ENCODE measurements at regions not wholly inside any gene's neighbourhood (a gene's known extent, or its start where the extent isn't known, plus 50 kb on each side); places are given as distances from the start of the nearest gene placed in this dataset.

DNA sequence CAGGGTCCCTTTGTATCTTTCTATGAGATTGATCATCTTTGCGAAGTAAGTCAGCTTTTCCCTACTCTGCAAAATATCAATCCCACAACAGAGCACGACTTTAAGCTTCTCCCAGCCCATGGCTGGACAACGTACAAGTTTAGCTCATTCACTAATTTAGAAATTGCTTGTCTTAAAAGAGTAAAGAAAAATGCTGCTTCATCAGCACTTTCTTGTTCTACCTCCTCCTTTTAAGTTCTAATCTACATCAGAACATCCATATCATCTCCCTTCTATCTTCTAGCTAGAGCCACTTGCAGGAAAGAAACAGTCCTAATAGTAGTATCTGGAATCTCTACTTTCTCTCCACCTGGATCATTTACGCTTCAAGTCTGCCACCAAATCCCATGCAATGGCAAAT, 441.2 kb upstream of the ESRRG start:
- TF ChIP-seq POLR2A (conservative IDR thresholded peaks at IDR 0.05) (no peak), NFRKB (IDR thresholded peaks at IDR 0.05; ENCODE audit: low read depth) (no peak), FOXM1 (IDR thresholded peaks at IDR 0.05; ENCODE audit: low read depth) (no peak), FOXM1 (CRISPR knock-in tag; IDR thresholded peaks at IDR 0.05; ENCODE audit: low read depth) (no peak), ZNF140 (CRISPR knock-in tag; IDR thresholded peaks at IDR 0.05) (no peak), BHLHE40 (IDR thresholded peaks at IDR 0.05; ENCODE audit: low read length) (no peak), ZNF589 (CRISPR knock-in tag; IDR thresholded peaks at IDR 0.05; ENCODE audit: low read depth) (no peak), JUN (IDR thresholded peaks at IDR 0.05; ENCODE audit: borderline replicate concordance, low read depth, low read length) (no peak), JUN (CRISPR knock-in tag; IDR thresholded peaks at IDR 0.05; ENCODE audit: borderline replicate concordance) (no peak)
- TF ChIP-seq, protein P1, sequence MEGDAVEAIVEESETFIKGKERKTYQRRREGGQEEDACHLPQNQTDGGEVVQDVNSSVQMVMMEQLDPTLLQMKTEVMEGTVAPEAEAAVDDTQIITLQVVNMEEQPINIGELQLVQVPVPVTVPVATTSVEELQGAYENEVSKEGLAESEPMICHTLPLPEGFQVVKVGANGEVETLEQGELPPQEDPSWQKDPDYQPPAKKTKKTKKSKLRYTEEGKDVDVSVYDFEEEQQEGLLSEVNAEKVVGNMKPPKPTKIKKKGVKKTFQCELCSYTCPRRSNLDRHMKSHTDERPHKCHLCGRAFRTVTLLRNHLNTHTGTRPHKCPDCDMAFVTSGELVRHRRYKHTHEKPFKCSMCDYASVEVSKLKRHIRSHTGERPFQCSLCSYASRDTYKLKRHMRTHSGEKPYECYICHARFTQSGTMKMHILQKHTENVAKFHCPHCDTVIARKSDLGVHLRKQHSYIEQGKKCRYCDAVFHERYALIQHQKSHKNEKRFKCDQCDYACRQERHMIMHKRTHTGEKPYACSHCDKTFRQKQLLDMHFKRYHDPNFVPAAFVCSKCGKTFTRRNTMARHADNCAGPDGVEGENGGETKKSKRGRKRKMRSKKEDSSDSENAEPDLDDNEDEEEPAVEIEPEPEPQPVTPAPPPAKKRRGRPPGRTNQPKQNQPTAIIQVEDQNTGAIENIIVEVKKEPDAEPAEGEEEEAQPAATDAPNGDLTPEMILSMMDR (IDR thresholded peaks at IDR 0.05 in 2 of 3, conservative IDR thresholded peaks at IDR 0.05 in 1 of 3; ENCODE audit: insufficient read depth in 2 of 3, low read depth in 1 of 3, low read length in 3 of 3), result no peak
- TF ChIP-seq, protein P2, sequence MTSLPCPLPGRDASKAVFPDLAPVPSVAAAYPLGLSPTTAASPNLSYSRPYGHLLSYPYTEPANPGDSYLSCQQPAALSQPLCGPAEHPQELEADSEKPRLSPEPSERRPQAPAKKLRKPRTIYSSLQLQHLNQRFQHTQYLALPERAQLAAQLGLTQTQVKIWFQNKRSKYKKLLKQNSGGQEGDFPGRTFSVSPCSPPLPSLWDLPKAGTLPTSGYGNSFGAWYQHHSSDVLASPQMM (CRISPR knock-in tag; IDR thresholded peaks at IDR 0.05), result no peak
